HG03571 (cell line): ENCODE measurements at regions not wholly inside any gene's neighbourhood (a gene's known extent, or its start where the extent isn't known, plus 50 kb on each side); places are given as distances from the start of the nearest gene placed in this dataset.

Source experiments
- ATAC-seq: cut with Tn5 transposase; IDR thresholded peaks from one replicate; pipeline ENCODE4 v1.9.1; 2021; ENCODE audit not compliant: unreplicated experiment

DNA sequence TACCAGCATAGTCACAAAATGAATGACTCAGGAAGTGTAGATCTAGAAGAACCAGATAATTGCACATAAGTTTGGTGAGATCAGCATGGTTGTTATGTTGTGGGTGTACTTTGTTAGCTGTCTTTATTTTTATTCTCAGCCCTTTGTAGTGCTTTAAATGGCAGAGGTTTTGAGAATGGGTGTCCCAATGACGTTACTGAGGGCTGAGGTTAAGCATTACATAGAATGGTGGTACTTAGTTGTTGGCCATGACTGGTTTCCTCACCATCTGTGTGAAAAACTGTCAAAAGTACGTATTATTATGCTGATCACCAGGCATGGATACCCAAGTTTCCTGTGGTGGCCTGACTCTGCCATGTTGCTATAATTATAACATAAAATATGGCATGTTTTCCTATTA, 165.8 kb downstream of the UBE2E3 start:
- ATAC-seq = no peak

DNA sequence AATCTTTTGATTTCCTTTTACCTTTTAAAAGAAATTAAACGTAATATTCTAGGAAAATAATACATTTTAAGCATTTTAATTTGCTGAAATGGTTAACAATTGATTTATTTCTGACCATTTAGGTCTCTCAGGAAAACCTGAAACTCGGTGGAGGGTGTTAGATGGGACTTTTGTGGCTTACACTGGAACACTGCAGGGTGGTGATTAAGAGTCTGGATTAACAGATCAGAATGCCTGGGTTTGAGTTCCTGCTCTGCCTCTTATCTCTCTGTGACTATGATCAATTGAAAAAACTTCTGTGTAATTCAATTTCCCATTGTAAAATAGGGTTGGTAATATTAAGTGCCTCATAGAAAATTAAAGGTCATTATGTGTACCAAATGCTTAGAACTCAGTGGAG, 168.7 kb downstream of the UBE2E3 start:
- no peak for ATAC-seq

DNA sequence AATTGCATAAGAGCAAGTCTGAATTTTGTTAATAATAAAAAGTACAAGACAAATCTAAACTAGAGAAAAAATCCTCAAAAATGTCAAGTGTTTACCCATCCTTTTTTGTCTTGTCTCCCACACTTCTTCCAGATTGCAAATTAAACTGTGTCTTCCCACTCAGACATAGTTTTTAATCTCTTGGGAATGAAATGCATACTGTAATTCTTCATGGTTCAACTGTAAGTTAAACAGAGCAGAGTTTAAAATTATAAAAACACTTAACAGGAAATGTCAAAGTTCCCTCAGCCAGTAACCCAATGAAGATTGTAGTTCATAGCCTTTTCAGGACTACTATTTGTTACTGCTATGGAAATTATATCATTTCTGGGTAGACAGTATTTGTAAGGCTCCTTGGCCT, 171.8 kb downstream of the UBE2E3 start:
- ATAC-seq = no peak

DNA sequence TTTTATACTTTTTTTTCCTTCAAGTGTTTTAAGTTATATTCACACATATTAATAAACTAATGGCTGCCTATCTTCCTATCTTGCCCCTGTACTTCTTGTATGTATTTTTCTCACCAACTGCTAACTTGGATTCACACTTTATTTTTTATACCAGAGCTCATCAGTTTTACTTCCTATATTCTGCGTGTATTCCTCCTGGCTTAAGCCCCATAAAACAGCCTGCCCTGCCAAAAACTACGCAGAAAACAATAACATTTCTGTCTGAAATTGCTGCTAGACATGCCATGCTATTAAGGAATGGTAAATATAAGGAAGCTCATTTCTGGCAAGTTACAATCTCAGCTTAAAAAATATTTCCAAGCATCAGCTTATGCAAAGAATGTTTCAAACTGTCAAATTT, 172.3 kb downstream of the UBE2E3 start:
- no peak for ATAC-seq

DNA sequence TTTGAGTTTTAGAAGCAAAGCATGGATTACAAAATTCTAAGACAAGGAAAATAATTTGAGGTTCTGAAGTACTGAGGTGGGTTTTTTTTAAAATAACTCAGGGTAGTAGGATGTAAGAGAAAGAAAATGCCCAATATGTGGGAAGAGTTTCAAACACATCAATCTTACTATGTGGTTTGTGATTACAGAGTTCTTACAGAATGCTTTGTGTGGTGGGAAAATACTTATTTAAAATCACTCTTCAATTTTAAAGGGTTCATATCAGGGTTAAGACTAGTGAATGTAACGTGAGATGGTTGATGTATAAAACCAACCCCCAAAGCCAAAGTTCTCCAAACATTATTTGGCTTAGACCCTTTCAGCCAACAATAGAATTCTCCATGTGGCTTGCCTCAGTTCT, 173.5 kb downstream of the UBE2E3 start:
- no peak for ATAC-seq

DNA sequence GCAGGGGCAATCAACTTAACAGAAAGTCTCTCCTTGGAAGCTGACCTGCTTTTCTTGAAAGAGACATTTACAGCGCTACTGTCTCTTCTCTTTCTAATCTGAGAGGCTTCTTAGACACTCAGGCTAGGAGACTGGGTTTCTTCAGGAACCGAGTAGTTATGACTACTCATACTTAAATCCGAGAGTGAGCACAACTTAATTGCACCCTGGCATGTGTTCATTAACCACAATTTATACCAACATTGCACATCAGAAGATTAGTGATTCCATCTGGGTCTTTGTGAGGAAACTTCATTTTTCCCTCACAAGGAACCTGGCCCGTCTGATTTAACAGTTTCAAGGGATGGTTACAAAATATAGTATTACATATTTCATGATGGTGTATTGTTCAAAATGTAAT, 176.9 kb downstream of the UBE2E3 start:
- ATAC-seq = no peak

DNA sequence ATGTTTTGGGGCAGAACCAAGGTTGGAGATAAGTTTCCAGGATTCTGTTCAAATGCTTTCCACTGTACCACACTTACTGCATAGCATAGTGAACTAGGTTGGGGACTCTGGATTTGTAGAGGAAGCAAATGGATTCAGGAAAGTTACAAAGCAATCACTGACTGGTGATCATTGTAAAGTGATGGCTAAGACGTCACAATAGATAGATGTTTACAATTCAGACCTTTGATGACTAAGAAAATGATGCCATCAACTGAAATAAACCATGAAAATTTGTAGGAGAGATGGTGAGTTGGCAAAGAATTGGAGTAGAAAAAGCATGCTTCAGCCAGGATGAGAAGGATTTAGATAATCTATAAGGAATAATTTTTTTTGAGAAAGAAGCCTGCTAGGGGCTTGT, 178.0 kb downstream of the UBE2E3 start:
- no peak for ATAC-seq

DNA sequence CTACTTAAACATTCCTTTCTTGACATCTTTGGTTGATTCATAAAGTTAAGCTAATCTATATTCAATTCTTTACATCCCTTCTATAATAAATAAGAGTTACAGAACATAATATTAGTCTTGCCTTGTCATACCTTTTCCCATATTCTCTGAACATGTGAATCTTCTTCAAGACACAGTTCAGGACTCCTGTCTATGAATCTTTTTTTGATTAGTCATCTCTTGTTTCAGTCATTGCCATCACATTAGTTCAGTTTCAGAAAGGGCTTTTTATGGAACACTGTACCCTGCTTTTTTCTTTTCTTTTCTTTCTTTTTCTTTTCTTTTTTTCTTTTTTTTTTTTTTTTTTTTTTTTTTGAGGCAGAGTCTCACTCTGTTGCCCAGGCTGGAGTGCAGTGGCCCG, 181.2 kb downstream of the UBE2E3 start:
- ATAC-seq = no peak

DNA sequence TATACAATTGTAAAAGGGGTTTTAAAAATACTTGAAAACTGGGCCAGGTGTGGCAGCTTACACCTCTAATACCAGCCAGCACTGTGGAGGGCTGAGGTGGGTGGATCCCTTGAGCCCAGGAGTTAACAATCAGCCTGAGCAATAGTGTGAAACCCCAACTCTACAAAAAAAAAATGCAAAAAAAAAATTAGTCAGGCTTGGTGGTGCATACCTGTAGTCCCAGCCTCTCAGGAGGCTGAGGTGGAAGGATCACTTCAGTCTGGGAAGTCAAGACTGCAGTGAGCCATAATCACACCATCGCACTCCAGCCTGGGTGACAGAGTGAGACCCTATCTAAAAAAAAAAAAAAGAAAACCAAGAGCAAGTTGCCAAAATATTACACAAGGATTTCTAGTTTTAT, 182.7 kb downstream of the UBE2E3 start:
- ATAC-seq = no peak

DNA sequence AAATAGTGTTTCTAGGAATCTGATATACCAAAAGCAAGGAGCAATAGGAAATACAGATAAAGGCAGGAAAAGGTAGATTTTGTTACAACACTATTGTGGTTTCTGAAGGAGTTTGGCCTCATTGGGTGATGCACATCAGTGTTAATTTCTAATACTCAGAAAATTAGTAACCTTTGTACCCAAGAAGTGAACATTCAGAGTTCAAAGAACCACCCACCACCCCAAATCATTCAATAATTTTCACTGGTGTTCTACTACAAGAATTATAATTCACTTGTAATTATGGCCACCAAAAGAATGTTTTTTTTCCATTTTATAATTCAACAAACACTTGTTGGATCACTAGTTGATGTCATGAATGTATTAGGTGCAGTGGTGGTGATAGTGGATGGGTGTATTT, 183.3 kb downstream of the UBE2E3 start:
- ATAC-seq = no peak

DNA sequence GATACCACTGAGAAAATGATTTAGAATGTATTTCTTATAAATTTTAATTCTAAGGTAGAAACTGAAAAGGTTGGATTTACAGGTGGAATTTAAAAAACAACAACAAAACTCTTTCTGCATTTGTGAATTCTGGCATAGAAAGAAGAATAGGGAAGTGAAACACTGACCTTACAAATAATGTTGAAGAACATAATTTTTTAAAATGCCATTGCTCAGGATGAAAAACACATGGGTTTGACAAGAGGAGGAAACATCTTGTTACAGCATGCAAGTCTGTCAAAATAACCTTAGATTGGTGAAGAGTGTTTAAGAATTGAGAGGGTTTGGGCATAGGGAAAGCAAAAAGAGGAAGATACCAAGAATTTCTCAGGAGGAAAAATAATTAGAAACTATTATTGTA, 184.3 kb downstream of the UBE2E3 start:
- peak; percentile 47 for ATAC-seq

DNA sequence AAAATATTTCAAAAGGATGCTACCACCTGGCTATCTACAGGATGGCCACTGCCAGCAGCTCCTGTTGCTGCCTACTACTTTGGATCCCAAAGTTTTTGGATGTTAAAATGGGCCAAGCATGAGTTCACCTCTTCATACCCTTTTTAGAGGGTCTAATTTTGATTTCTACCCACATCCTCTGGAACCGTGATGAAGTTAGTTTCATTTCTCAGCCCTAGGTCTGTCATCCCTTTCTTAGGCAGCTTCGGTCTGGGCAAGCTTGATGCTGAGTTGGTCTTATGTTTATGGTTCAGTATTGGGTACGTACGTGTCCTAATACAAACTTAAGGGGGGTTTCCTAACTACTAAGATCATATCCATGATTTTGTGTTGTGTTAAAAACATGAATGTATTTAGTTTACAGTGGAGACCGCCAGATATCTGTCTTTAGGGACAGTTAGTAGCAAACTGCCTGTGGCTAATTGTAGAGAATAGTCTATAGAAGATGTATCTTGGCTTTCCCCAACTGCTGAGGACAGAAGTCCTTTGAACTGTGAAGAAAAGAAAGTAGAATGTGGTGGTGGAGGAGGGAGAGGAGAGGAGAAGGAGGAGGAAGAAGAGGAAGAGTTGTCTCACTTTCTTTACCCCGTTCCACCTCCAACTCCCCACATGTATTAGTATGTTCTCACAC, 184.9 kb downstream of the UBE2E3 start:
- ATAC-seq = peak; percentile 57

DNA sequence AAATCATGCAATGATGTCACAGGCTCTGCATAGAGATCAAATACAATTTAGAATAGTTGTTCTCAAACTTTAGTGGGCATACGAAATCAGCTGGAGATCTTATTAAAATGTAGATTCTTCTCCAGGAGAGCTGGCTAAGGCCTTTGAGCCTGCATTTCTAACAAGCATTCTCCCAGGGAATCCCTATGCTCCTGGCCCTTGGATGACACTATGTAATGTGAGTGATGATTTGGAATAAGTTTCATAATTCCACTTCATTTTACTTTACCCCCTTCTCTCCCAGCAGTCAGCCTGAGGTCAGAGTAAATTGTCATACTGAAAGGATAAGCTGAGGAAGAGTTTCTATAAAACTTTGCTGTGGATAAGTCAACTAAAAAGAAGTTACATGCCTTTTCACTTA, 189.1 kb downstream of the UBE2E3 start:
- no peak for ATAC-seq

DNA sequence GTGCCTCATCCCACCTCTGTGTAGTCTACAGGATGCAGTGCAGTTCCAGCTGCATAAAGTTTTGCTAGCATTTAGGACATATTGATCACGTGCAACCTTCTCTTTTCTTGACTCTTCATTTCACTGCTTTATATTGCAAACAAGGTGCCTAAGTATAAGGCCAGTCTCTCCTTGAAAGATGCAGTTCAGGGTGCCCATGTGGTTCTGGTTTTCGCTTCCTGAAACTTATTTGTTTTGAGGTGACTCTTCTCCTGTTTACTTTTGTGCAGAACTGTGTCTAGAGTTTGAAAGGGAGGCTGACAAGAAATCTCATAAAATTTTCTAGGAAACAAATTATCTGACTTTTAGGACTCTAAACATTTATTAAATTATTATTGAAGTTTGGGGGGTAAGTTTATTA, 189.9 kb downstream of the UBE2E3 start:
- no peak for ATAC-seq

DNA sequence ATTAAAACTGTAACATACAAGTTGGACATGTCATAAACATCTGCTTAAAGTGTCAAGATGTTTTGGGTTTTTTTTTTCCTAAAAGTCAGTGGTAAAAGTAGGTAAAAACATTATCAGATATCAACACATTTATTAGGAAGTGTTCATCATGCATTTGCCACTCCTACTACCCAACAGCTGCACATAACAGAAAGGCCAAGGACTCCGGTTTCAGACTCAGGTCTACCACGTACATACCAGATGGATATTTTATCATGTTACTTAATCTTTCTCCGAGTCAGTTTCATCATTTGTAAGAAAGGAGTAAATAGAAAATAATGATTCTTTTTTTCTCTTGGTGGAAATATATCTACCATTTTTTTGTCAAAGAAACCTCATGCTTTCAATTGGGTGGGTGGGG, 192.3 kb downstream of the UBE2E3 start:
- no peak for ATAC-seq

DNA sequence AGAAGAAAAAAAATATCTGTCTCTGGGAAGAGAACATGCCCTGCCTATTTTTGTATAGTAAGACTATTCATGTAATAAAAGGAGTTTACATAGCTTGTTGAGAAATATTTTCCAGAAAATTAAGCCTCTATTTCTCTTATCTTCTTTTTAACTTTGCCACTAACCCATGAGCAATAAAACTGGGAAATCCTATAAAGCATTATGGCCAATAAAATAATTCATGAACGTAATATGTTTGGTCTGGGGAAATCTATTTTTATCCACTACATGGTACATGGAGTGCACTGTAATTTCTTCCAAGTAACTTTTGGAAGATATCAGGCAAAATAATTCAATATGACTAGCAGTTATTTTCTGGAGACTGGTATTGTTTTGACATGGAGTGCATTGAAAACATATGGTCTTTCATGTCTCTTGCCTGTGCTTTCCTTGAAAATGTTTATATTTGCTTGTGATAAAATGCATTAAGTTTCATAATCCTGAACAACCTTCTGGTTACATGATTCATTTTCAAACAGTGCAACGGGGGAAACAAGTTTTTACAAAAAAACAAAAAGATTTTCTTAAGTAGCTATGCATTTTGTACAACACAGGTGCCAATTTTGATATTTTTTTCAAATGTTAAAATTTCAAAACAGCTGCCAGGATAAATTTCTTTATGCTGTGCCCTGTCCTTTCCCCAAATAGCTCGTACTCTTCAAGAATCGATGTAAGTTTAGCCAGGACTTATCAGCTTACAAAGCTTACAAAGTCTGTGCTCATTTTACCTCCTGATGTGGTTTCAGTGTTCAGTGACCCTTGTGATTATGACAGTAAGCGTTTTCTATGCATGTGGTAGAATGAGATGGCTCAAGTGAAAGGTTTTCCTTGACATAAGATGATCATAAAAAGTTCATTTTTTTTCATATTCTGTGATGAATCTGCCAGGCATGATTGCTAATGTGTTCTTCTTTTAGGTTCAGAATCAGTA, 194.5 kb downstream of the UBE2E3 start:
- no peak for ATAC-seq

DNA sequence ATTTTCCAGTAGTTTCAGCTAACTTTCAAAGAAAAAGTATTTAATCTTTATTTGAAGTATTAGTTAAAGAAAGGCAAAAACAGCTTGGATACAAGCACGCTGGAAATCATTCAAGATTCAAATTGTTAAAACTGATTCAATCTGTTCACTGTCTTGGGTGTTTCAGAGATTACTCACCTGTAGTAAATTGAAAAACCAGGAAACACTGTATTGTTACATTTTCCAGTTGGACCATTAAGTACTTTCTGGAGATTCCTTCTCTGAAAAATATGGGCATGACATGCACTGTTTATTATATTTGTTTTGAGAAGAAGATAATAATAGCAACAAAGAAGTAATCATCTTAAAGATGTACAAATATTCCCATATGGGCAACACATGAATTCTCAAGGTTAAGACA, 196.1 kb downstream of the UBE2E3 start:
- no peak for ATAC-seq

DNA sequence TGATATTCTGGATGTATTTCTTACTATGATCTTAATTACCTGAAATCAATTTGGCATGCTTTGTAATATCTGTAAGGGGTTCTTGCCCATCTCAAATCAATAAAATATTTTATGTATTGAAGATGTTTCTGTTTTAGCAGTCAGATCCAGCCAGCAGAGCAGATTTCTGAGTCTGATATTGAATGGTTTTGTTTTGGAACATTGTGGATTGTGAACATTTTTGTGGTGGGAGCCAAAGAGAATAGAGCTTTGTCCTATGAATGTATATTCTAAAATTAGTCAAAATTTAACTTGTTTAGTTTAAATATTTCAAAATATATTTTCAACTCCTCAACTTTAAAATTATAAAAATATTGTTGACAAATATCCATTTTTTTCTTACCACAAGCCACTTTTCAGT, 197.0 kb downstream of the UBE2E3 start:
- ATAC-seq = no peak

DNA sequence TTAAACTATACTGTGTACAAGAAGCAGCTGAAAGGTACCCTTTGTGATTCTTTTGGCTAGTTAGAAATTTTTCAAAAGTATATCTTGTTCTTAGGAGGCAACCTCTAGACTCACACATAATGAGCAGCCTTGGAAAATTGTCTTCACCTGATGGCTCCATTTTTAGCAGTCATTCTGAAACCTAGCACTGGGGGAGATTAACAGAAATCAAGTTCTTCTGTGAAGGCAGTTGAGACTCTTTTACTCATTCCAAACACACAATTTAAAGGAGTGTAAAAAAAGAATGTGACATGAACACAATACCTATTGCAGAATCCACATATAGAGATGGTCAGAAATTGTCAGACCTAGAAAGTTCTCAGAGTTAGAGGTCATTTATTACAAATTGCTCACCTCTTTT, 197.7 kb downstream of the UBE2E3 start:
- ATAC-seq = no peak

DNA sequence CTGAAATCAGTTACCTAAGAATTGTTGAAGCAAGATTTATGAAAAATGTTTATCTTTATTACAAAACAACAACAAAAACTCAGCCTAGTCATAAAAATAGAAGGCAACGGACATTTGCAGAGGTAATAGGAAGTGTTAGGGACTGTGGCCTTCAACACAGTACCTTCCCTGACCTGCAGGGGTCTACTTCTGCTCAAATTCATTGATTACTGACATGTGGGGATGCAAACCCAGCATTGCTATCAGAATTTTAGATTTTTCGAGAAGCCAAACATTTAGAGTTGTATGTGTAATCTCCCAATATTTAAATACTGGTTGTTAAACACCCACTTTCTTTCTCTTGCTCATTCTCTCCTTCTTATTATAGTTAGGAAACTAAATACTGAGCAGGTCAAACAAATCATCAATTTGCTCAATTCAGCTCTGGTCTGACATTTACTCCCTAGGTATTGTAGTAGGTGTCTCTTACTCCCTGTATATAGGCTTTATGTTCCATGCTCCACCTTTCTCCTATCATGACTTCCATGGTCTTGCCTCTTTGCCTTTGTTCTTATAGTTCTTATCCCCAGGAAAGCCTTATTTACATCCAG, 198.5 kb downstream of the UBE2E3 start:
- ATAC-seq = peak; percentile 75

DNA sequence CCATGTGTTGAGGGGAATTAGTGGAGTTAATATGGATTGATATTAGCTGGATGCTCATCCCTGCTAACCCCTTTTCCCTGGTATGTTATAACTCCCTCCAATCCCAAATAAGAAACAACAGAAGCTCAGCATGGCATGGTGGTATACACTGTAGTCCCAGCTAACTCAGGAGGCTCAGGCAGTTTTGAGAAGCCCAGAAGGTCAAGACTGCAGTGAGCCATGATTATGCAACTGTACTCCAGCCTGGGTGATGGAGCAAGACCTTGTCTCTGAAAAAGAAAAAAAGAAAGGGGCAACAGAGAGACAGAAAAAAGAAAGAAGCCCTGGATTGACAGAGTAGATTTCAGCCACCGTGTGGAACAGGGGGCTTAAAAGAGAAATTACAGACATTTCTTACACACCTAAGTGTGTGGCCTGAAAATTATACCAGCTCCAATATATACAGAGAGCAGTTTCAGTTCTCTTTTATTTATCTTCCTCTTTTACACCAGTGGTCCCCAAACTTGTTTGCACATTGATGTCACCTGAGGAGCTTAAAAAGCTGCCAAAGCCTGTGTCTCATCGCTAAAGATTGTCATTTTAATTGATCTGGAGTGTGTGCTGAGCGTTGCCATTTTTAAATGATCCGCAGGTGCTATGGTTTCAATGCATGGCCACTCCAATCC, 203.6 kb downstream of the UBE2E3 start:
- peak; percentile 90 for ATAC-seq

DNA sequence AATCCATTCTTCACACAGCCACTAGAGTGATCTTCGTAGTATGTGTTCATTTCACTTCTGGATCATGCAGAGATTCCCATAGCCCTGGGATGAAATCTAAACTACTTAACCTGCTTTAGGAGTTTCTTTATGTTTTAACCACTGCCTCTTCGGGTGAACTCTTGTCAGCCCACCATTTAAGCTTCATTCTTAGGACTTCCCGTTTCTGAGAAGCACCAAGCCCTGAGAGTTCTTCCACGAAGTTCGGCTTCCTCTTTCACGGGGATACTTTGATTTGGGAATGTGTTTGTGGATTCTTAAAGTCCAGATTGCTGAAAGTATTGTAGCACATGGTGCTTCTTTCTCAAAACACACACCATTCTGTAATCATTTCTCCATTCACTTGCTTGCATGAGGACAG, 205.0 kb downstream of the UBE2E3 start:
- ATAC-seq = no peak
